NCI-H2196 treated with DMSO at 0.1 percent for 48 hours (cell line): ENCODE measurements at regions not wholly inside any gene's neighbourhood (a gene's known extent, or its start where the extent isn't known, plus 50 kb on each side); places are given as distances from the start of the nearest gene placed in this dataset.

Experiments
- DNase-seq: peaks from one replicate; lab custom pipeline; 2025; ENCODE audit not compliant: unreplicated experiment; lab: John Stamatoyannopoulos, UW

DNA sequence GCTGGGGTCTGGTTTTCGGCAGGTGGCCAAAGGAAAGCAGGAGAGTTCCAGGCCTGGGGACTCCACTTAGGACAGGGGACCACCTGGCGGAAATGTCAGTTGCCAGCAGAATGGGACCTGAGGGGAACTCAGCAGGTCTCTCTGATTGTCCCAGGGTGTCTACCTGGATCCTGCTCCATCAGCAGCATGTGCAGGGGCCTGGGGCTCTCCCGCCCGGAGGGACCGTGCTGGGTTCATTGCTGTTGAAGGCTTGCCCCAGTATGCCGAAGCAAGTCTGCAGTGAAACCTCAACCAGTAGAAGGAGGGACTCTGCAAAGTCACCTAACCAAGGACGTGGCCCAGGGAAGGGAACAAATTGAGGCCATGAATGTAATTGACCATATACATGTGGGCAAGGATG is 506.5 kb upstream of the MKI67 start:
- DNase-seq: no peak

DNA sequence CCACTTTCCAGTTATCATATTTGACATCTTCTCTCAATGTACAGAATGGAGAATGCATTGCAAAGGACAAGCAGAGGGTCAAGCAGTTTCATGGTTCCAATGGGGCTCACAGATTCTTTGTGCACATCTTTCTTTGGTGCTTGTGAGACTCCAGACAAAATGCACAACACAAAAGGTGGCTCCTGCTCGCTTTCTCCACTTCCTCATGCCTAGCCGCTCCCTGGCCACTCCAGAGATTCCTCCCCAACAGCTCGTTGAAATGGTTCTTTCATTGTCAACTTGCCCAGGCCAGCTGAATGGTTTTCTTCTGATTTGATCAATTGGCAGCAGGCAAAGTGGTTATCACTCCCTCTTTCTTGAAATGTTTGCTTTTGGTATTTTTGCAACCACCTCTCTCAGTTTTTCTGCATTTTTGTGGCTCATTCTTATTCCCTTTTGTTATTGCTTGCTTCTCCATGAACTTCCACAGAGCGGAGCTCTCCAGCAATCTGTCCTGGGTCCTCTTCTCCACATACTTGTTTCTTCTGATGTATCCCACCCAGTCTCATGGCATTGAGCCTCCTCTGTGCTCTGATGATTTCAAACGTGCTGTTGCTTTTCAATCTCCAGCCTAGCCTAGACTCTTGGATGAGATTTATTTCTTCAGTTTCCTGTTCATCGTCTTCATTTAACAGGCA is 507.8 kb upstream of the MKI67 start:
- DNase-seq: no peak

DNA sequence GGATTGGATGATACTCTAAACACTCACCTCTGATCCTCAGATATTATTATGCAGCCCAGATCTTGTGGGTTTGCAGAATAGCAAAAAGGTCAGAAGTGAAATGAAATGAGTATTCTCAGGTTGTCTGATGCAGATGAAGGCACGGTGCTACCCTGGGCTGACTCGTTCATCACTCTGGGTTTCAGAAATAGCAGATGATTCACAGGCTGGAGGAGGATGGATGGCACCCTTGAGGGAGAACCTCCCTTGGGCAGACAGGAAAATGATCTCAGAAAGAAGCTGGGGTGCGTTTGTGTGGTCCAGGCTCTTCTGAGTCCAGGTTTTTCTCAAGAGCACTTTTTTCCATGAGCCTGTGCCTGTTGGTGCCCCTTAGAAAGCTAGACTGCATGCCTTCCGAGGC is 515.8 kb upstream of the MKI67 start:
- no peak for DNase-seq

GRCh38 chr10:128642502-128642901 is 516.3 kb upstream of the MKI67 start:
- DNase-seq: no peak

- DNase-seq: no peak
Measured at GRCh38 chr10:128643658-128644057, 517.4 kb upstream of the MKI67 start.

GRCh38 chr10:128645486-128645885 is 519.3 kb upstream of the MKI67 start:
- no peak for DNase-seq

DNA sequence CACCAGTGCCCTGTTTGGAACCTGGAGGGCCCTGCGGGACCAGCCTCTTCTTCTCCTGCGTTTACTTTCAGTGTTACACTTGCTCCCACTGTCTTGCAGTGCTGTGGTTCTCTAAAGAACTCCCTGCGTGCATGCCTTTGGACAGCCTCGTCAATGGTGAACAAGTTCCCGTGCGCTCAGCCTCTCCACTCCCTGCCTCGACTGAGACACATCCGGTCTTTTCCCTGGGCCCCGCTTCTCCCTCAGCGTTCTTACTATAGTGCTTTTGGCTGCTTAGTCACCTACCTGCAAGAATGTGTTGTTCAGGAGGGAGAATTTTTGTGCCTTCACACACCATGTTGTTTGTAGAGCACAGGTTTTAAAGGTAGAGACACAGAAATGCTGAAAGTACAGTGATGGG is 520.7 kb upstream of the MKI67 start:
- no peak for DNase-seq

DNA sequence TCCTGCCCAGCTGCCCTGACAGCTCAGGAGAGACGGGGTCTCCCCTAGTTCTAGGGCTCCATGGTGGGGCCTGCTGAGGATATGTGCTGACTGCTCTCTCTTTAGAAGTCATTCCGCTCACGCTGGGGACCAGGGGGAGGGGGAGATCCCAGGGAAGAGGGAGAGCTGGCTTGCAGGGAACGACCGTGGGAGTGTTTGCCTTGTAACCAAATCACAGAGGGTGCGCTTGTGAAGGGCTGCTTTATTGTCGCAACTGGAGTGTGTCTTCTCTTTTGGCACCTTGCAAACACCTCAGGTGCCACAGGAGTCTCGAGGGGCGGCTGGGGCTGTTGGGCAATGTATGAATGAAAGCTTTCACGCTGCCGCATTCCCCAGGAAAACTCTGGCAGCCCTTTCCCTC is 531.3 kb upstream of the MKI67 start:
- no peak for DNase-seq

DNA sequence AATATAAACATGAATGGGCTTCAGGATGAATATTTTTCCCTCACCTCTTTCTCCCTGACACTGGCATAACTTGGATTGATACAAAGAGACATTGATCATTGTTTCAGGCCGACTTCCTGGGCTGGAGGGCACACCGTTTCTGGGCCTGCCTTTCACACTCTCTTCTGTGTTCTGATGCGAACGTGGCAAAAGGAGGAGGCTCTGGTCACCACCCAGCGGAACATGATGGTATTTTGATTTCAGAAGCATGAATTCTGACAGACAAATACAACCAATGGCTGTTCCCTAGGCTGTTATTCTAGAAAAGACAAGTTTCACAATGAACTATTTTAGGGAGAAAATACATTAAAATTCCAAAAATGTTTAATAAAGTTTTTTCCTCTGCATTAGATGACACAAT is 534.5 kb upstream of the MKI67 start:
- DNase-seq: no peak

- no peak for DNase-seq
Measured at GRCh38 chr10:128661404-128662197, 535.4 kb upstream of the MKI67 start.

DNA sequence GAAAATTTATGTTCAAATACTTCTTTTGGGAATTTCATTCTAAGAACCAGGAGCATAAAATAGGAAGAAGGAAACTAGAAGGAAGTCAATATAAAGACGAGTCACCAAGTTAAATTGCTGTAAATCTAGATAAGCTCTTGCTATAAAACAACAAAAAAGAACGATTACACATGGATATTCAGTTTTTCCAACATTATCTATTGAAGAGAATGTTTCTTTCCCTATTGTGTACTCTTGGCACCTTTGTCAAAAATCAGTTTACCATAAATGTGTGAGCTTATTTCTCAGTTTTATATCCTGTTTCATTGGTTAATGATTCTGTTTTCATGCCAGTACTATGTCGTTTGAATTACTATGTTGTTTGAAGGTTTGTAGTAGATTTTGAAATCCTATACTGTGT is 536.3 kb upstream of the MKI67 start:
- DNase-seq: no peak

- DNase-seq: no peak
Measured at GRCh38 chr10:128664729-128665128, 538.5 kb upstream of the MKI67 start.

GRCh38 chr10:128675405-128675804 is 549.2 kb upstream of the MKI67 start:
- DNase-seq: no peak

- no peak for DNase-seq
Measured at GRCh38 chr10:128680116-128680515, 553.9 kb upstream of the MKI67 start.

GRCh38 chr10:128684215-128684614 is 558.0 kb upstream of the MKI67 start:
- no peak for DNase-seq

DNA sequence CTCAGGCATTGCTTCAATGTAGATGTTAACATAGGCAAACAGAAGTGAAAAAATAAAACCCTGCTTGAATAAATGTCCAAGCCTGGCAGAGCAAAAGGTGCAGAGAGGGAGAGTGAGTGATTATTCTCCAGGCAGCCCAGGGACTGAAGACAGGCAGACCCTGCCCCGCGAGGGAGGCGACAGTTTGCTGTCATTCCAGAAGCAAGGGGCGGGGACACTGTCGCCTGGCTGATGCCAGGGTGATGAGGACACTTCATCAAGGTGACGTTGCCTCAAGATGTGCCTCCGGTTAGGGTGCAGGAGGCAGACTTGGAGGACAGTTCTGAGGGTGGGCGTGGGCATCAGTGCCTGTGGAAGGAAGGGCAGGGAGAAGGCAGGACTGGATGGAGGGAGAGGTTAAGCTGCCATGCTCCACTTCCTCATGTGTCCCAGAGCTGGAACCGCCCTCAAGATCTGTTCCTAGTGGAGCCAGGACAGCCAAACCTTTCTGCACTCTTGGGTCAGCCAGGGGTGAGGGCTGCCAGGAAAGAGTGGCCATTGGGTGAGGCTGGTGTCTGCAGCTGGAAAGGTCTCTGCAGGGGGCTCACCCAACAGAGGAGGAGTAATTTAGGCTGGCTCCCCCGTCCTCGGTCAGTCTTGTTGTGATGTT is 560.5 kb upstream of the MKI67 start:
- no peak for DNase-seq

GRCh38 chr10:128687408-128687807 is 561.2 kb upstream of the MKI67 start:
- DNase-seq: no peak

- no peak for DNase-seq
Measured at GRCh38 chr10:128687927-128688549, 561.8 kb upstream of the MKI67 start.

GRCh38 chr10:128689667-128690066 is 563.4 kb upstream of the MKI67 start:
- DNase-seq: no peak

DNA sequence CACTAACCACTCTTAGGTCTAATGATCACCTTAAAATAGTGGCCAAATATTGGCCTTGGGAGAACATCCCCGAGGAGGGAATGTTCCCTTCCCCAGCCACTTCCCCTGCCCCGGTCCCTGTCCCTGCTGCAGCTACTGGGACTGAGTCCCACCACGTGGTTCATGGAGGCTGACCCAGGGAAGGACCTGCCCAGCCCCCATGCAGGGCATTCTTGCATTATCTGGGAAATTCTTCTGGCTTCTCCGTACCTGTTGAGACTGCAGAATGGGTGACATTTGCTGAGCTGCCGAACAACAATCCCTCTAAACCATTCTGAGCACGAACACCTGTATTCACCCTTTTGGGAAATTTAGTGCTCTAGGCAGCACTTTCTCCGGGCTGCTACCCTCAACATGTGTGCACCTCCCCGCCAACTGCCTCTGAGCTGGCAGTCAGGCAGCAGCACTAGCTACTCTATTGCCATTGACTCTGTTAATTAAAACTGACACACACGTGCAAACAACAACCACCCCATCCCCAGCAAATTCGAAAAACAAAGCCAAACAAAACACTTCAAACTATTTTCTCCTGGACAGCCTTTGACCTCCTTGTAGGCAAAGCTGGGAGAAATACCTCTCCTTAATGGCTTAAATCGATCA is 567.4 kb upstream of the MKI67 start:
- no peak for DNase-seq

DNA sequence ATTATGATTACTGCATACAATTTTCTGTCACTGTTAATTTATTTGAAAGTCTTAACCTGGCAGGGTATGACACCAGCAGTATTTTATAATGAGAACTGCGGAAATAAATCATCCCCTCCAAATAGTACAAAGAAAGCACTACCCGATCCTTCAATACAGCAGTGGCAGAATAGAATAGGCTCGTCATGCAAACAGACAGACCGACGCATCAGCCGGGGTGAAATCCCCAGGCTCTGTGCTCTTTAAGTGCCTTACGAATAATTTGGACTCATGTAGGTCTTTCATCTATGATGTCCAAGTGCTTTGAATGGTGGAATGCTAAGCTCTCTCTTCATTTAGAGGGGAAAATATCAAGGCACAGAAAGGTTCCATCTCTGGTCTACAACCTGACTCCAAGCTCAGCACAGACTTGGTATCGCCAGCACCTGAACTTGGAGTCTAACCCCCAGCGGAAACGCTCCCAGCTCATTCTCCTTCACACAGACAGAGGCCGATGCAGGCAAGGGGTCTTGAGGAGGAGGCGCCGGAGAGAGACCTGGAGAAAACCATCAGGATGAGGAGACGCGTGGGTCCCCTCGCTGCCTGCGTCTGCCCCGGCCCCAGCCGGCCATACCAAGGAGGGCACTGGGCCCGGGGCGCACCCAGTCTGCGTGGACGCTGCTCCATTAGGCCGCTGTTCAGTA is 568.1 kb upstream of the MKI67 start:
- no peak for DNase-seq
